ENCODE measurements at regions not wholly inside any gene's neighbourhood (a gene's known extent, or its start where the extent isn't known, plus 50 kb on each side); places are given as distances from the start of the nearest gene placed in this dataset.

GRCh38 chr3:176896640-176897039 lies 300.6 kb downstream of the TBL1XR1 start (continued):
- TF ChIP-seq FOXP4 (CRISPR knock-in tag; IDR thresholded peaks at IDR 0.05) (no peak), GABPB1 (CRISPR knock-in tag; IDR thresholded peaks at IDR 0.05) (no peak), NR3C1 (CRISPR knock-in tag; conservative IDR thresholded peaks at IDR 0.05; ENCODE audit: low read depth) (no peak), RORB (CRISPR knock-in tag; IDR thresholded peaks at IDR 0.05) (no peak), ZNF671 (CRISPR knock-in tag; IDR thresholded peaks at IDR 0.05) (no peak), MLX (CRISPR knock-in tag; IDR thresholded peaks at IDR 0.05) (no peak), GRHL2 (CRISPR knock-in tag; IDR thresholded peaks at IDR 0.05; ENCODE audit: insufficient replicate concordance, severe bottlenecking) (no peak)
- TF ChIP-seq, protein P1, sequence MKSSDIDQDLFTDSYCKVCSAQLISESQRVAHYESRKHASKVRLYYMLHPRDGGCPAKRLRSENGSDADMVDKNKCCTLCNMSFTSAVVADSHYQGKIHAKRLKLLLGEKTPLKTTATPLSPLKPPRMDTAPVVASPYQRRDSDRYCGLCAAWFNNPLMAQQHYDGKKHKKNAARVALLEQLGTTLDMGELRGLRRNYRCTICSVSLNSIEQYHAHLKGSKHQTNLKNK (CRISPR knock-in tag; IDR thresholded peaks at IDR 0.05), result no peak

GRCh38 chr3:176896165-176896564 lies 301.1 kb downstream of the TBL1XR1 start:
- H3K9me3 Mint-ChIP-seq, result peaks cover 36% of the 10 kb centered on the region
- no peaks in the 10 kb centered on the region for H3K27me3 Mint-ChIP-seq (ENCODE audit: low read depth)
- DNase-seq (ENCODE audit: low spot score) (no peak), ATAC-seq (no peak)
- no peak overlapping the region for H3K4me3 Mint-ChIP-seq
- no peak for TF ChIP-seq ZNF396 (CRISPR knock-in tag; IDR thresholded peaks at IDR 0.05; ENCODE audit: borderline replicate concordance)
- TF ChIP-seq EMX1 (CRISPR knock-in tag; IDR thresholded peaks at IDR 0.05), result no peak
- TF ChIP-seq, protein P2, sequence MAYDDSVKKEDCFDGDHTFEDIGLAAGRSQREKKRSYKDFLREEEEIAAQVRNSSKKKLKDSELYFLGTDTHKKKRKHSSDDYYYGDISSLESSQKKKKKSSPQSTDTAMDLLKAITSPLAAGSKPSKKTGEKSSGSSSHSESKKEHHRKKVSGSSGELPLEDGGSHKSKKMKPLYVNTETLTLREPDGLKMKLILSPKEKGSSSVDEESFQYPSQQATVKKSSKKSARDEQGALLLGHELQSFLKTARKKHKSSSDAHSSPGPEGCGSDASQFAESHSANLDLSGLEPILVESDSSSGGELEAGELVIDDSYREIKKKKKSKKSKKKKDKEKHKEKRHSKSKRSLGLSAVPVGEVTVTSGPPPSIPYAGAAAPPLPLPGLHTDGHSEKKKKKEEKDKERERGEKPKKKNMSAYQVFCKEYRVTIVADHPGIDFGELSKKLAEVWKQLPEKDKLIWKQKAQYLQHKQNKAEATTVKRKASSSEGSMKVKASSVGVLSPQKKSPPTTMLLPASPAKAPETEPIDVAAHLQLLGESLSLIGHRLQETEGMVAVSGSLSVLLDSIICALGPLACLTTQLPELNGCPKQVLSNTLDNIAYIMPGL (CRISPR knock-in tag; IDR thresholded peaks at IDR 0.05), result no peak
- no peak for TF ChIP-seq NFATC4 (CRISPR knock-in tag; IDR thresholded peaks at IDR 0.05)
- TF ChIP-seq ZNF512 (CRISPR knock-in tag; IDR thresholded peaks at IDR 0.05; ENCODE audit: borderline replicate concordance), result no peak
- TF ChIP-seq, protein P3, sequence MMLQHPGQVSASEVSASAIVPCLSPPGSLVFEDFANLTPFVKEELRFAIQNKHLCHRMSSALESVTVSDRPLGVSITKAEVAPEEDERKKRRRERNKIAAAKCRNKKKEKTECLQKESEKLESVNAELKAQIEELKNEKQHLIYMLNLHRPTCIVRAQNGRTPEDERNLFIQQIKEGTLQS (CRISPR knock-in tag; conservative IDR thresholded peaks at IDR 0.05), result no peak
- no peak for TF ChIP-seq FOXP4 (CRISPR knock-in tag; IDR thresholded peaks at IDR 0.05)
- TF ChIP-seq CBFB (CRISPR knock-in tag; IDR thresholded peaks at IDR 0.05; ENCODE audit: low read depth), result no peak
- TF ChIP-seq, protein P4, sequence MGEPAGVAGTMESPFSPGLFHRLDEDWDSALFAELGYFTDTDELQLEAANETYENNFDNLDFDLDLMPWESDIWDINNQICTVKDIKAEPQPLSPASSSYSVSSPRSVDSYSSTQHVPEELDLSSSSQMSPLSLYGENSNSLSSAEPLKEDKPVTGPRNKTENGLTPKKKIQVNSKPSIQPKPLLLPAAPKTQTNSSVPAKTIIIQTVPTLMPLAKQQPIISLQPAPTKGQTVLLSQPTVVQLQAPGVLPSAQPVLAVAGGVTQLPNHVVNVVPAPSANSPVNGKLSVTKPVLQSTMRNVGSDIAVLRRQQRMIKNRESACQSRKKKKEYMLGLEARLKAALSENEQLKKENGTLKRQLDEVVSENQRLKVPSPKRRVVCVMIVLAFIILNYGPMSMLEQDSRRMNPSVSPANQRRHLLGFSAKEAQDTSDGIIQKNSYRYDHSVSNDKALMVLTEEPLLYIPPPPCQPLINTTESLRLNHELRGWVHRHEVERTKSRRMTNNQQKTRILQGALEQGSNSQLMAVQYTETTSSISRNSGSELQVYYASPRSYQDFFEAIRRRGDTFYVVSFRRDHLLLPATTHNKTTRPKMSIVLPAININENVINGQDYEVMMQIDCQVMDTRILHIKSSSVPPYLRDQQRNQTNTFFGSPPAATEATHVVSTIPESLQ (CRISPR knock-in tag; IDR thresholded peaks at IDR 0.05), result no peak
- no peak for TF ChIP-seq JAZF1 (CRISPR knock-in tag; IDR thresholded peaks at IDR 0.05)
- no peak for TF ChIP-seq ZNF121 (CRISPR knock-in tag; IDR thresholded peaks at IDR 0.05)
- TF ChIP-seq KAT7 (CRISPR knock-in tag; IDR thresholded peaks at IDR 0.05; ENCODE audit: borderline replicate concordance), result no peak
- TF ChIP-seq GTF2I (CRISPR knock-in tag; conservative IDR thresholded peaks at IDR 0.05), result no peak
- TF ChIP-seq TEAD1 (CRISPR knock-in tag; IDR thresholded peaks at IDR 0.05), result no peak
- no peak for TF ChIP-seq RELA (CRISPR knock-in tag; IDR thresholded peaks at IDR 0.05; ENCODE audit: borderline replicate concordance)
- no peak for TF ChIP-seq CREB1 (CRISPR knock-in tag; IDR thresholded peaks at IDR 0.05)
- H3K27ac Mint-ChIP-seq, result no peak overlapping the region
- peaks cover 36% of the 10 kb centered on the region for H3K36me3 Mint-ChIP-seq
- ChIA-PET CTCF (no interaction called here), POLR2A (no interaction called here)
- peaks cover 18% of the 10 kb centered on the region for H3K4me1 Mint-ChIP-seq

Data from WTC11 (cell line).